OCI-LY7 (cell line): ENCODE measurements at regions not wholly inside any gene's neighbourhood (a gene's known extent, or its start where the extent isn't known, plus 50 kb on each side); places are given as distances from the start of the nearest gene placed in this dataset.

Experiments used
- CTCF ChIP-seq: fragments of 200-600 bp; sonication (generic); conservative IDR thresholded peaks from 2 replicates; pipeline ENCODE4 v1.5.1; 2014; ENCODE audit warnings: mild to moderate bottlenecking, antibody characterized with exemption, low read length, moderate library complexity, mixed read lengths
- EZH2phosphoT487 ChIP-seq: fragments of 200-600 bp; sonication (generic); IDR thresholded peaks from 2 replicates; pipeline ENCODE4 v1.6.1; 2018; ENCODE audit warnings: low read depth, borderline replicate concordance, mild to moderate bottlenecking, mixed run types, antibody characterized with exemption, low read length, moderate library complexity, mixed read lengths

- TF ChIP-seq CTCF (no peak), EZH2phosphoT487 (no peak)
These were observed 262.5 kb downstream of the CBLN1 start for GRCh38 chr16:49019081-49019633.
